CD4-positive, alpha-beta T cell treated with Interleukin-17A for 4 hours (primary cell): ENCODE measurements at regions not wholly inside any gene's neighbourhood (a gene's known extent, or its start where the extent isn't known, plus 50 kb on each side); places are given as distances from the start of the nearest gene placed in this dataset.

Experiments used
- DNase-seq: peaks from one replicate; pipeline ENCODE4 v3.0.0-alpha.2; 2020; ENCODE audit warnings: mixed read lengths

DNA sequence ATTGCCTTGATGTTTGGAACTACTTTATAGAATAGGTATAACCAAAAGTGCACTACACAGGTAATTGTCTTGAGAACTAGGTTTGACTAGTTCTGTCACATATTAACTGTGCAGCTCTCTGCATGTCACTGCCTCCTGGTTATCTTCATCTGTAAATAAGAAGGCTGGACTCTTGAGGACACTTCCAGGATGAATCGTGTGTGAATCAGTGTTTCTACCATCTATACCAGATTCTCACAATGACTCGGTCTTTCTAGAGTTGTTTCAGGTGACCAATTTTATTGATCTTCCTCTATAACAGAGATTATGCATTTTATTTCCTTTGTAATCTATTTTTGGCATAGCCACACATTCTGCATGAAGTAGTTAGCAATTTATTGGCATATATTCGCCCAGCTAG is 1181.0 kb upstream of the TENM4 start:
- DNase-seq, result no peak

DNA sequence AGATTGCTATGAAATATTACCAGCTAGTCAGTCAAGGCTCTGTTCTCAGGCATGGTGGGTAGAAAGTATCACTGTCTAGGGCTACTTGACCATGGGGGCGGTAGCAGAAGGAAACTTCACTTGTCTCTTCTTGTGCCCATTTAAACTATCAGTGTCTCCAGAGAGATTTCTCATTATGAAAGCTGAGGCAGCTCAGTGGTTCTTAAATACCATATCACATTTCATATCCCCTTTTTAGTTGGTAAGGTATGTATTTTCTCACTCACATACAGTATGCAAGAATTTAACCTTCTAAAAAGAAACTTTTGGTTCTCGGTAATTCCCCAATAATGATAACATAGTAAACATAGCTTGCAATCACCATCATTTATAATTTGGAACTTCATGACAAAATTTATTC is 1180.0 kb upstream of the TENM4 start:
- DNase-seq, result no peak

DNA sequence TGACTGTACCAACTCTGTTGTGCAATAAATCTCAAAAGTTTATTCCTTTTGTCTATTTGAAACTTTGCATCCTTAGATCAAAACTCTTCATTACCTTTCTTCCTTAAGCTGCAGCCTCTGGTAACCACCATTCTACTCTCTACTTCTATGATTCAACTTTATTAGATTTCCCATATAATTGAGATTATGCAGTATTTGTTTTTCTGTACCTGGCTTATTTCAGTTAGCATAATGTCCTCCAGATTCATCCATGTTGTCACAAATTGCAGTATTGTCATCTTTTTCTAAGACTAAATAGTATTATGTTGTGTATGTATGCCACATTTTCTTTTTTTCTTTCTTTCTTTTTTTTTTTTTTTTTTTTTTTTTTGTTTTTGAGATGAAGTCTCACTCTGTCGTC is 1176.3 kb upstream of the TENM4 start:
- no peak for DNase-seq

DNA sequence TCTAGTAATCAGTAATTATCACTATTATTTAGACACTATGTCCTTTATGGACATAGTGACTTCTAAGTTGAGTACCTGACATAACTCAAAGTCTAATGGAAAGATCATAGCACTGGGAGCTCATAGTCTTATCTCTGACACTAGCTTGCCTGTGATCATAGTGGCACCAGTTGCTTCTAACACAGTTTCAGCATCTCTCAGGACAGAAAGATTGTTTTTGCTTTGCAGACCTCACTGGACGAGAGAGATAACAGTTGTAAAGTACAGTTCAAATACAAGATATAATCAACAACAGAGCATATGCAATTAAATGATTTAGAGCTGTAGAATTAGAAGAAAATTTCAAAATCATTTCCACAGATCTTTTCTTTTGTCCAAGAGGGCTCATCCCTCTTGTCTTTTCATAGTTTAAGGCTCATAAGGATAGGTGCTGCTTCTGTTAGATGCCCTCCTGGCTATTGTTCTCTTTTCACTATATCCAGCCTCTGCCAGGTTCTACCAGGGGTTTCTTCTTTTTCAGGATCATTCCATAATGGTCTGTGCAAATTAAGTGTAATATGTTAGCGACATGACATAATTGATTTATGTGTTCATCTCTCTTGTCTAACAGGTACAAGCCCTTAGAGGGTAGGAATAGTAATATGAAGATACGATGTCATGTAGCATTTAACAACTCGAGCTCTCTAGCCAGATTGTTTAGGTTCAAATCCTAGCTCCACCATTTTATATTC is 1175.4 kb upstream of the TENM4 start:
- DNase-seq, result no peak

DNA sequence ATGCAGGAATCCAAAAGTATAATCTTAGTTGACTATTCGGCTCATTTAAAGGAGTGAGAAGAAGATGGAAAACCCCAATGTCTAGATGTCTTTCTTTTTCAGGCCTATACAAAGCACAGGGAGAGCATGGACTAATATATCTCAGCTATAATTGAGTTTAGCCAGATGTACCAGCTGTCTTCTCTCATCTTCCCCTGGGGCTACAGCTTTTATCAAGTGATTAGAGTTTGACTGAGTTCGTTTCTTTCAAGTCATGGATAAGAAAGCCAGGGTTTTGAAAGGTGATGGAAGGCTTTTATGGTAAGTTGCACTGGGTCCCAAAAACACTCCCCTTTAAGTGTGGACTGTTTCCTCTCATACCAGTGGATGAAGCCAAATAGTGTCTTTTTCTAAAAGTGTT is 1172.8 kb upstream of the TENM4 start:
- no peak for DNase-seq

DNA sequence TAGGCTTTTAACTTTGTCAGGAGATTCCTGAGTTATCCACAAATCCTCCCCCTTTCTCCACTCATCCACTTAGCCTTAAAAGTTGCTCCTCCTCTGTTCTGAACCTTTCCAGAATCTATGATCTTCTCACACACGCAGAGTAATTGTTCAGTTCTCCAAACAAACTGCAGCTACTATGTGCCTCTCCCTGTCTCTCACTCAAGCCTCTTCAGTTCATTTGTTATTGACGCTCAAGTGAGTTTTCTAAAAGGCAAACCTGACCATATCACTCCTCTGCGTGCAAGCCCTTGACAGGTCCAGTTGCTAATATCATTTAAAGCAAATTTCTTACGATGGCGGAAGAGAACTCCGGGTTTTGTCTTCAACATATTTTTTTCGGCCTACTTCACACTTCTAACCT is 1169.7 kb upstream of the TENM4 start:
- DNase-seq, result no peak

DNA sequence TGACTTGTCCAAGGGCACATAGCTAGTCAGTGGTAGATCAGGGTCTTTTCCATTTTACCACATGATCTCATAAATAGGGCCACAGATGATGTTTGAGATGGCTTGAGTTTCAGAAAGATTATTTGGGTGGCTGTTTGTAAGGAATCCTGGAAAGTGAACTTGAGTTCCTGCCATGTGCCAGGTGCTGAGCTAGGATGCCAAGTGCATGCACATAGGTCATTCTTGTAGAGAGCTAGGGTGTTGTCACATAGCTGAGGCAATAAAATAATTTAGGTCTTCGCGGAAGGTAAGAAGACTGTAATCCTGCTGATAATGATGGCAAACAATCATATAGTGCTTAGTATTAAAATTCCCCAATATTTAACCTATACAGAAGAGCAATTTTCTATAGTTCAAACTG is 1162.6 kb upstream of the TENM4 start:
- no peak for DNase-seq

DNA sequence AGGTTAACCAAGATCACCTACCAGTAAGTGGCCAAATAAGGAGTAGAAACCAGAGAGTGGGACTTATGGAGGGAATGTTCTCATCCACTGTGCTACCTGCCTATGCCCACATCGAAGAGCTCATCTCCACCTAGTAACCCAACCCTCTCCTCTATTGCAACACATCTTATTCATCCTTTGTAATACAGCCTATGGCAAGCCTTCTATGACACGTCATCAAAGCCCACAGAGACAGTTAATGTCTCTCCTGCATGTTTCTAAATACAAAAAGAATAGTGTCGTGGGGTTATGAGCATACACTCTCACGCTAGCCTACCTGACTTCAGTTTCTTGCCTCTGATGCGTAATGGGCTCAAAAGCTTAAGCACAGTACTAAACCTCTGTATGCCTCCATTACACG is 1158.1 kb upstream of the TENM4 start:
- no peak for DNase-seq

DNA sequence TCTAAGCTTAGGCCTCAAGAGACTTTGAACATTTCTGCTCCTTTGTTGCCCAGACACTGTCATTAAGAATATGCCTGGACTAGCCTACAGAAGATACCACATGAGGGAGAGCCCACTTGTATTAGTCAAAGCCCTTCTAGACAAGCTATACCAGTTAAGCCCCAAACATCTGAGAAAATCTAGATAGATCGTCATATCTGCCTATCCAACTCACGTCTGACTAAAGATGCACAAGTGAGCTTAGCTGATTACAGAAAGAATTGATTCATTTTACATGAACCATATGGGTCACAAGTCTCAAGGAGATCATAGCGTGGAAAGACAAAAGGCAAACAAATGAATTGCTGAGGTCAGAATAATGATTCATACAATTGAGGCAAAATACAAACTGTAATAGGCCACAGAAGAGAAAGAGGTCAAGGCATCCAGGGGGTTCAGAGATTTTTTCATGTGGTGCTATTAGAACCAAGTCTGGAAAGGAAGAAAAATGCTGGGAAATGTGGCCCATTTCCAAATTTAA is 1155.5 kb upstream of the TENM4 start:
- DNase-seq, result no peak

DNA sequence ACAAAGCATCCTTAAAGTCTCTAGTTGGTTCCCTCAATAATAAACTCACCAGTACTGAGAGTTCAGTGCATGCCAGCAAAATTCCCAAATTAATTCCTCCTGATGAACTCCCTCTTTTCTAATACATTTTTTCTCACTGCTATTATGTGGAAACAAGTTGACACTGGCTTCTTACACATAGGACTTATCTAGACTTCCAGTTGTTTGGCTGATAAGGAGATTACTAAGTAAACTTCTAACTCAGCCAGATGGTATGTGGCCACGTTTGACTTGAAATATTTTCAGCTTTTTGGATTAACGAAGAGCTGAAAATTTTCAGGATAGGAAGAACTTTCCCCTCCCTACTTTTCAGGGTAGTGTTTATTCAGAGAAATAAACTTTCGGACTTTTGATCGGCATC is 1154.2 kb upstream of the TENM4 start:
- DNase-seq, result no peak

DNA sequence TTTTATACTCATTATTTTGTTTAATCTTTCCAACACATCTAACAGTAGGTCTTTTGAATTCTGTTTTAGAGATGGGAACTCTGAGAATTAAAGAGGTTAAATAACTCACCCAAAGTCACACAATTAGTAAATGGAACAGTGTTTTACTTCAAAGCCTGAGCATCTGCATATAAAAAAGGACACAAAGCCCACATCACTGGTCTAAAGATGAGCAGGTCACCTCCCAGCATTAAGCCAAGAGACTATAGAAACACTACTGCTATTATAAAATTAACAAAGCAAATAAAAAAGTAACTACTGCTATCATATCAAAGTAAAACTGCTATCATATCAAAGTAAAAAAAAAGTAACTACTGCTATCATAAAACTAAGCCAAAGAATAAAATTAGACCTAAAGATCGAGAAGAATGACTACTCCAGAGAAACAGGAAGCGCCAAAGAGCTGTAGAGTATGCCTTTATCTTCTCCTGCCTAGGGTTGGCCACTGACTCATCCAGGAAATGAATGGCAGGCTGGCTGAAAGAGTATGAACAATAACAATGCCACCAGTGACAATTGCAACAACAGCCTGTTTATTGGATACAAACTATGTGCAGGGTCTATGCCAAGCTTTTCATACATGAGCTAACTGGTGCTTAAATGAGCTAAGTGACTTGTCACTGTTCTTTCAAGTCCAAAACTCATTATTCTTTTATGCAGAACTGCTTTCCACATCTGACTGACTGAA is 1153.0 kb upstream of the TENM4 start:
- no peak for DNase-seq

DNA sequence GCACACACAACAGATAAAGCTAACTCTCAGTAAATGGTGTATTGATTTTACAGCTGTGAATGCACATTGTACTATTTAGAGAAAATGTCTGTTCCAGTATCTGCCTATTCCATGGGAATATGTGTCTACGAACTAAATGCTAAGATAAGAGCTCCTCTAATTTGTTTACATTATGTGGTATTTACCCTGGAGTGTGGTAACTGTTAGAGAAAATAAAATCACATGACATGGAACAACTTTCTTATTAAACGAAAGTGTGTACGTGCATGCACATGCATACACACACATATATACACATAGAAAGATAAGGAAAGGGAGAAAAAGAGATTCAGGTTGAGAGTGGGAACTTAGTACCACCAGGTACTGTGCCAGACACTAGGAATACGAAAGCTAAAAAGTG is 1151.7 kb upstream of the TENM4 start:
- no peak for DNase-seq

DNA sequence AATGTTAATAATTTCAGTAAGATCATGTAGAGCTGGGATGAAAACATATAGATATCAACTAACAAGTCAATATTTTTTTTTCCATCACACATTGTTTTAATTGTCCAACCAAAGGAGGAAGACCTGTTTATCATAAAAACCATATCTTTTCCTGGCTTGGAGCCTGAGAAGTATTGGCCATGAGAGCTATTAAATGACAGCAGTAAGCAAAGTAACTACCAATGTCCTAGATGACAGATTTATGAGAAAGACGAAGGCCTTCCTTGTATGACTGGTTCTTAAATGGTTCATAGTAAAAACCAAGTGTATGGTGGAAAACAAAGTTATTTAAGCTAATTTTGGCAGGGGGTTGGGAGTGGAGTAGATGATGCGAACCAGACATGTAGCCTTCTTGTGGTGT is 1147.1 kb upstream of the TENM4 start:
- no peak for DNase-seq

DNA sequence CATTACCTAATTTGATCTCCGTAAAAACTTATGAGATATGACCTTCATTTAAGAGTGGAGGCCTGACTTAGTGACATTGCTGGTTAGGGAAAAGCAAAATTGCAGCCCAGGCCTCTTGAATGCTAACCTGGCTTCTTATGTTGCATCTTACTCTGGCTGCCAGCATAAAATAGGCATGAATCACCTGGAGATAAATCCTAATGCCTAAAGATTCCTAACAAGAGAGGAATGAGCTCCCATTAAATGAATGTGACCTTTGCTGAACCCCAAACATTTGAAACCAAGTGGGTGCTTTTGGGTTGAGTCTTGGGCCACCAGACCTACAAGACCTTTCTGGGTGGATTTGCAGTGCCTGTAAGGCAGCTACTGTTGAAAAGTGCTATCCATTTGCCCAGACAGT is 1145.6 kb upstream of the TENM4 start:
- DNase-seq, result no peak

DNA sequence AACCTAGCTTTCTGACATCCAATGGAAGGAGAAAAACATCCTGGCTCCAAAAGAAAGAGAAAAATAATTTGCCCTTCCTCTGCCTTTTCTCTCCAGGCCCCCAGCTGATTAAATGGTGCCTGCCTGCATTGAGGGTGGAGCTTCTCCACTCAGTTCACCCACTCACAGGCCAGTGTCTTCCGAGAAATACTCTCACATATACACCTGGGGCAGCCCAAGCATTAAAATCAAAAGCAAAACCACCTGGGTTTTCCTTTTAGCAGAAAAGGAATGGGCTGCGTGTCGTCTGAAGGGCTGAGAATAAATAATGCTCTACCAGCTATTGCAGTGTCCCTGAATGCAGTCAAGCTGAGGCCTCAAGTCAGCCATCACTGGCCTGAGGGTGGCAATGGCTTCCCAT is 1143.8 kb upstream of the TENM4 start:
- no peak for DNase-seq

DNA sequence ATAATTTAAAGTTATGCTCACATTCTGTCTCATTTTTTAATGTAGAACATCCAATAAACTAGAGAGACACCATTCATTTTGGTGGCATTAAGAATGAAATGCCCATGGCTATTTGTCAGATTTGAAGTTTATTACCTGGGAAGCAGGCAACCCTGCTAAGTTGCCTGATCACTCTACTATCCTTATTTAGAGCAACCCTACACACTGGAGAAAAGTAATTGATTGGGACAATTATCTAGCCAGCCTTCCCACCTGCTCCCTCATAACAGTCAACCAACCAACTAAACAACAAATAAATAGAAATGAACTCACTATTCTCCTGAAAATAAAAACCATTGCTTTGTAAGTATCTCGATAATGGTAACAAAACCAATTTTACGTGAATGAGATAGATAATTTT is 1129.0 kb upstream of the TENM4 start:
- DNase-seq, result no peak

DNA sequence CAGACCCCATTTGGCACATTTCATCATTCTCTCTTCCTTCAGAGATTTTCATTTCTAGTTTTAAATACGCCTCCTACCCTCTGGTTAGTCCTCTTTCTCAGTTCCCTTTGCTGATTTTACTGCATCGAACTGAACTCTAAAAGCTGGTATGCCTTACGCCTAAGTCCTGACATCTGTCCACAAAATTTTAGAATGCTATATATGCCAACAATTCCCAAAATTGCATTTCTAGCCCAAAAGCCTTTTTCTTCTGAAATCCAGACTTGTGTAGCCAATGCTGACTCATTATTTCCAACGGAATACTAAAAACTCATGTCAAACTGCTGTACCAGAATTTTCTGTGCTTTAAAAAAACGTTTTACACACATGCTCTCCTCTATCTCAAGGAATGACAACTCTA is 1124.4 kb upstream of the TENM4 start:
- no peak for DNase-seq

DNA sequence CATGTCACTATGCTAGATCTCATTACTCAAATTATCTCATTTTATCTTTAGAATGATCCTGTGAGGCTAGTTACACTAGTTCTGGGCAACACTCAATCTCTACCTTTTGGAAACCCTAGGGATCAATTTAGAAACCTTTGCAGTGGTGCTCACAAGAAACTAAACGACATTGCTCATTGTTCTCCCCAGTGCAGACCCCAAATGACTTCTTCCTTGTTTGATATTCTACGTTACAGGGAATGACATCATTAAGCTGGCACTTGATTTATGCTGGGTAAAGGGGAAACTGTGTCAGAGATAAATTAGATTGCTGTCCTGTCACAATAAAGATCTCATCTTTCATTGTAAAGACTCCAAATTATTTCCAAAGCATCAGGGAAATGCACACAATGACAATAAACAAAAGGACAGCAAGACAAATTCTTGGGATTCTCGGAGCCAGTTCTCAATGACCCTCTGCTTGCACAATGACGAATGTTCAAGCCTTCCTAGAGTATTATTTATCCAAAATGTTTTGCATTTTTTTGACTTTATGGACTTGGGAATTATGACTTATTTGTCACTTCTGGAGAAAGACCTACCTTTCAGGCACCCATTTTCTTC is 1121.8 kb upstream of the TENM4 start:
- DNase-seq, result no peak

DNA sequence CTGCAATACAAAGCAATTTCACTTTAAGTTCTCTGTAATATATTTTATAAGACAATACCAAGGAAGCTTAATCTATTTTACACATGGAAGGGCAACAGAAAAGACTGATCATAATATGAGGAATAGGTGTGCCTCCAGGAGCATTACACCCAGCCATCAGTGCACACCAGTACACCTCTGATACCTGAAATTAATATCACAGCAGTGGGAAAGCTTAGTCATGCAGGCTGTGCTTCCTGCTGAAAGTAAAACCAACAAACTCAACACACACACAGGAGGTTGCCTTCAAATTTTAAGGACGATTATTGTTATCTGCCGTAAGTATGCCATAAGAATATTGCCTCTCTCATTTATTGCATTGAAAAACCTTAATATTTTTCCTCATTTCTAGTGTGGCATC is 1119.1 kb upstream of the TENM4 start:
- no peak for DNase-seq

DNA sequence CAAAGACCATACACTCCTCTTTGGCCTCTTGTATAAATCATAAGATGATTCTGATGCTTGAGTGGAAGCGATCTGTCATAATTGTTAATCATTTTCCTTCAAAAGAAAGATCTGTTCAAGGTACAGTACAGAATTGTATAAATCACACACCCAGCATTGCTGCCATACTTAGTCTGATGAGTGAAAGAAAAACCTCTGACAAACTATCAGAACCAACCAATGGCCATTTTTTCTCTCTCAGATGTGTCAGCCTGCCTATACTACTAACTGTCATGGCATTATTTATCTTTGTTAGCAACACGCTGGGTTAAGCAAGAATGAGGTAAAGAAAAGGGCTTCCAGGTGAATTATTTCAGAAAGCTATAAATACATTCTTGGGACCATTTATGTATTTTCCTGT is 1112.7 kb upstream of the TENM4 start:
- no peak for DNase-seq

DNA sequence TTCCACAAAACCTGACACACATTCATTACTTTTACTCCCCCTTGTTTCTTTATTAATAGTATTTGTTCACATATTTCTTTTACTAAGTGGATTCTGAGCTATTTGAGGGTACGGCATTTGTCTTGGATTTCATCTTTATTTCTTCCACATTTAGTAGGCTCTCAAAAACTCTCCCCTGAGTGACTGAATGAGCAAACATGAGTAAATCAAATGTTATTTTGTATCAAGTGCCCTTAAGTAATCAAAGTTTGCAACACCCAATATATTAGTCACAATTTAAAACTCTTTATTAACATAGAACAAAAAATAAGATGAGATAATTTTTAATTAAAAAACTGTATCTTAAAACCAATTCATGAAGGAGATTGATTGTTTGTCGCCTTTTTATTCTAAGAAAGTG is 1101.9 kb upstream of the TENM4 start:
- DNase-seq, result no peak

DNA sequence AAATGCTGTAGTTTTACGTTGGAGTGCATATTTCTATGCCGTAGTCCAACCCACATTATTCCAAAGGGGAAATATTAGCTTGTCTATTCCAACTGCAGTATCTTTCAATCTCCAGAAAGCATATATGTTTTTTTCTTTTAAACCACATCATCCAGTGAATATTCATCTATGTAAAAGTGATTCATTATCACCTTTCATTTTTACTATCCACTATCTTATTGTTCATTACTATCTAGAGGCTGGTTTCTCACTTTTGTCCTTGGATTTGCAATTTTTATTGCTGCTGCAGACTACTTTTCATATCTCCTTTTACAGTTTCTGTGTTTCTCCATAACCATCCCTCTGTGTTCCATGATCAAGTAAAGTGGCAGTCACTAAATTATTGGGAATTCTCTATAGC is 1097.2 kb upstream of the TENM4 start:
- no peak for DNase-seq

DNA sequence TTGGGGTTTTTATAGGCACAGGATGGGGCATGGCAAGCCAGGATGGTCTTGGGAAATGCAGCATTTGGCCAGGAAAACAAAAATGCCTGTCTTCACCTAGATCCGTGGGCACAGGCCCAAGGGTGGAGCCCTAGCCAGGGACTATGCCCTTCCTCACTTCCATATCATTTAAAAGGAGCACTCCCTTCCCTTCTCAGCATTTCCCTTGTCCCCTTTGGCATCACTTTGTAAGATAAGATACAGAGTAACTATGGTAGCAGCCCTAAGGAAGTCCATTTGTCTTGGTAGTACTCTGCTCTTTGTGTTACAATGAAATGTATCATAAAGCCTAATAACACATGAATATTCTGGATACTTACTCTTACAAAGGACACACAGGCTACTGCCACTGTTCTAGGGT is 1092.6 kb upstream of the TENM4 start:
- no peak for DNase-seq

DNA sequence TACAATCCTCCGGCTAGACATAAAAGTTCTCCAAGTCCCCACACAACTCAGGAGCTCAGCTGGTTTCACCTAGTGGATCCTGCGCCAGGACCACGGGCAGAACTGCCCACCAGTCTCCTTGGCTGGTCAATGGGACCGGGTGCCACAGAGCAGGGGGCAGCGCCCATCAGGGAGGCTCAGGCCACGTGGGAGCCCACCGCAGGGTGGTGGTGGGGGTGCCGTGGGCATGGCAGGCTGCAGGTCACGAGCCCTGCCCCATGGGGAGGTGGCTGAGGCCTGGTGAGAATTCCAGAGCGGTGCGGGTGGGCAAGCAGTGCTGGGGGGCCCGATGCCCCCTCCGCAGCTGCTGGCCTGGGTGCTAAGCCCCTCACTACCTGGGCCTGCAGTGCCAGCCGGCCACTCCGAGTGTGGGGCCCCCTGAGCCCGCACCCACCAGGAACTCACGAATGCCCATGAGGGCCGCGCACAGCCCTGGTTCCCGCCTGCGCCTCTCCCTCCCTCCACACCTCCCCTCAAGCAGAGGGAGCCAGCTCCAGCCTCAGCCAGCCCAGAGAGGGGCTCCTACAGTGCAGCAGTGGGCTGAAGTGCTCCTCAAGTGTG is 1091.9 kb upstream of the TENM4 start:
- DNase-seq, result no peak
